ENCODE measurements at regions not wholly inside any gene's neighbourhood (a gene's known extent, or its start where the extent isn't known, plus 50 kb on each side); places are given as distances from the start of the nearest gene placed in this dataset.

DNA sequence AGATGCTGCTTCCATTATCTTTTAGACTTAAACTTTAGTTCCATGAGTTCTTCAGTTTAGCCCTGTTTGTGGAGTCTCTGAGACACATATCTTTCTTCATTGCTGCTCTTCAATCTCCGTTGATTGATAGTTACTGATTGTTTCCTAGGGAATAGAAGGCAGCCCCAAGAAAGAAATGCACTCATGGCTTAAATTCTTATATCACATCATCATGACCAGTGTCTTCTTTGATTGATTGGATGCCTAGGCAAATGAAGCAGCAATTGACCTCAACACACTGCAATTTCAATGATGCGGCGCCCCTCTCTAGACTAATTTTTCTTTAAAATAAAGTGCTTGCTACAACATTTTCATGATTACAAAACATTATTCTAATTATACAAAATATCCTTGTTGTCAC, 576.5 kb upstream of the VSTM2A start:
- H3K27me3 ChIP-seq (ENCODE audit: control insufficient read depth, insufficient read depth, low read length) = no peaks in the 10 kb centered on the region
- no peak for TF ChIP-seq CTCF (IDR thresholded peaks at IDR 0.05; ENCODE audit: insufficient read depth, low read length, severe bottlenecking)
- H3K36me3 ChIP-seq (ENCODE audit: control insufficient read depth, insufficient read depth, low read length) = no peaks in the 10 kb centered on the region
- DNase-seq (ENCODE audit: low read depth) (no peak), FAIRE-seq (no peak)
- no peak overlapping the region for H3K4me3 ChIP-seq (ENCODE audit: low read depth, low read length)

DNA sequence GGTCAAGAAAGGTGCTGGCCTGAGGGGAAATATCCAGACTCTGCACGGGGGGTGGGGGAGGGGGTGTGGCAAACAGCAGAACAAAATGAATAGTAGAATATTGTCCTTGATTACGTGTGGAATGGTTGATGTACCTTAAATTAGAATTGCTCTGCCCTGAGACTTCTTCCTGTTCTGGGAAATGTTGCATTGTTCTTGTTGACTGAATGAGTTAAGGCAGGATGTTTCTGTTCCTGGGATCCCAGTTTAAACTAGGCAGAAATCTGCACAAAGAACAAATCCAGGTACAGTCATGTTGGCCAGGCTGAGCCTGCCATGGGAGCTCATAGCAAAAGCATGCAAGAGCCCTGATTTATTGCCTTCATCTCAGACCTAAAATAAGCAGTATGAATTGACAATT, 558.7 kb upstream of the VSTM2A start:
- H3K27me3 ChIP-seq (ENCODE audit: control insufficient read depth, insufficient read depth, low read length) = no peaks in the 10 kb centered on the region
- DNase-seq (ENCODE audit: low read depth) = no peak
- H3K36me3 ChIP-seq (ENCODE audit: control insufficient read depth, insufficient read depth, low read length) = no peaks in the 10 kb centered on the region
- no peak overlapping the region for H3K4me3 ChIP-seq (ENCODE audit: low read depth, low read length)
- no peak for TF ChIP-seq CTCF (IDR thresholded peaks at IDR 0.05; ENCODE audit: insufficient read depth, low read length, severe bottlenecking)
- no peak for FAIRE-seq

- Histone ChIP-seq H3K4me3 (ENCODE audit: low read depth, low read length) (no peak overlapping the region), H3K27me3 (ENCODE audit: control insufficient read depth, insufficient read depth, low read length) (no peaks in the 10 kb centered on the region), H3K36me3 (ENCODE audit: control insufficient read depth, insufficient read depth, low read length) (no peaks in the 10 kb centered on the region)
- FAIRE-seq = peak; percentile 28
- DNase-seq (ENCODE audit: low read depth) = peak; percentile 1
- TF ChIP-seq CTCF (IDR thresholded peaks at IDR 0.05; ENCODE audit: insufficient read depth, low read length, severe bottlenecking) = no peak
Observed at GRCh38 chr7:53984776-53985175, 557.4 kb upstream of the VSTM2A start.

DNA sequence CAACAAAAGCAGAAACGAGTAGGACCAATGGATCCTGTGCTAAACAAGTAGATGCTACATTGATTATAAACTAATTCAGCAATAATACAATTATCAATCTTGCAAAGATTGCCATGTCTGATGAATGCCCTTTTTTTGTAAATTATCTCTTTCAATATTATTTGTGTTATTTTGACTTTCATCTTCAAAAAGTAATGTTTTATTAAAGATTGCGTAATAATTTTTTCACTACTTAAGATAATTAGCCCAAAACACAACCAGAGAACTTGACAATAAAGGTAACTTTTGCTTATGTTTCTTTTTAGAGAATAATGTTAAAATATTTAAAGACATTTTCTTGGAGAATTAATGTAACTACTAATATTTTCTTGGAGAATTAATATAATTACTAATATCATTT, 553.8 kb upstream of the VSTM2A start:
- DNase-seq (ENCODE audit: low read depth) = no peak
- no peak overlapping the region for H3K4me3 ChIP-seq (ENCODE audit: low read depth, low read length)
- no peak for TF ChIP-seq CTCF (IDR thresholded peaks at IDR 0.05; ENCODE audit: insufficient read depth, low read length, severe bottlenecking)
- H3K36me3 ChIP-seq (ENCODE audit: control insufficient read depth, insufficient read depth, low read length) = no peaks in the 10 kb centered on the region
- H3K27me3 ChIP-seq (ENCODE audit: control insufficient read depth, insufficient read depth, low read length) = no peaks in the 10 kb centered on the region
- FAIRE-seq = no peak

DNA sequence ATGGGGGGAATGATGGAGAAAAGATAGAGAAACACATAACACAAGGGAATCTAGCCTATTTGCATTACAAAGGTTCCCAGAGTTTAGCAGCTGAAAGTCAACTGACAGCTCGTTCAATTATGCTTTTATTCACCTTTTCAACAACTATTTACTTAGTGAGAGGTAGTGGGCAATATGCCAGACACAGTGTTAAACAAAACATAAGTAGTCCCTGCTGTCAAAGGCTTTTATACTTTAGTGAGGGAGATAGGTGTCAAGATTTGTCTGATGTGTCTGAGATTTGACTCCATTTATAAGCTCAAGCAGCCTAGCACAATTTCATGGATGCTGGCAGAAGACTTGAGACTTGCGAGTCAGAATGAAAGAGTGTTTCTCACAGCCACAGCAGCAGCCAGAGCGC, 549.0 kb upstream of the VSTM2A start:
- FAIRE-seq = no peak
- TF ChIP-seq CTCF (IDR thresholded peaks at IDR 0.05; ENCODE audit: insufficient read depth, low read length, severe bottlenecking) = no peak
- Histone ChIP-seq H3K27me3 (ENCODE audit: control insufficient read depth, insufficient read depth, low read length) (no peaks in the 10 kb centered on the region), H3K36me3 (ENCODE audit: control insufficient read depth, insufficient read depth, low read length) (no peaks in the 10 kb centered on the region), H3K4me3 (ENCODE audit: low read depth, low read length) (no peak overlapping the region)
- DNase-seq (ENCODE audit: low read depth) = no peak

GRCh38 chr7:53996876-53997275, 545.3 kb upstream of the VSTM2A start:
- no peak for DNase-seq (ENCODE audit: low read depth)
- no peak for FAIRE-seq
- TF ChIP-seq CTCF (IDR thresholded peaks at IDR 0.05; ENCODE audit: insufficient read depth, low read length, severe bottlenecking) = no peak

More at GRCh38 chr7:53996876-53997275, 545.3 kb upstream of the VSTM2A start:
- Histone ChIP-seq H3K36me3 (ENCODE audit: control insufficient read depth, insufficient read depth, low read length) (no peaks in the 10 kb centered on the region), H3K27me3 (ENCODE audit: control insufficient read depth, insufficient read depth, low read length) (no peaks in the 10 kb centered on the region), H3K4me3 (ENCODE audit: low read depth, low read length) (no peak overlapping the region)

All from bronchial epithelial cell (primary cell).